ENCODE measurements at regions not wholly inside any gene's neighbourhood (a gene's known extent, or its start where the extent isn't known, plus 50 kb on each side); places are given as distances from the start of the nearest gene placed in this dataset.

DNA sequence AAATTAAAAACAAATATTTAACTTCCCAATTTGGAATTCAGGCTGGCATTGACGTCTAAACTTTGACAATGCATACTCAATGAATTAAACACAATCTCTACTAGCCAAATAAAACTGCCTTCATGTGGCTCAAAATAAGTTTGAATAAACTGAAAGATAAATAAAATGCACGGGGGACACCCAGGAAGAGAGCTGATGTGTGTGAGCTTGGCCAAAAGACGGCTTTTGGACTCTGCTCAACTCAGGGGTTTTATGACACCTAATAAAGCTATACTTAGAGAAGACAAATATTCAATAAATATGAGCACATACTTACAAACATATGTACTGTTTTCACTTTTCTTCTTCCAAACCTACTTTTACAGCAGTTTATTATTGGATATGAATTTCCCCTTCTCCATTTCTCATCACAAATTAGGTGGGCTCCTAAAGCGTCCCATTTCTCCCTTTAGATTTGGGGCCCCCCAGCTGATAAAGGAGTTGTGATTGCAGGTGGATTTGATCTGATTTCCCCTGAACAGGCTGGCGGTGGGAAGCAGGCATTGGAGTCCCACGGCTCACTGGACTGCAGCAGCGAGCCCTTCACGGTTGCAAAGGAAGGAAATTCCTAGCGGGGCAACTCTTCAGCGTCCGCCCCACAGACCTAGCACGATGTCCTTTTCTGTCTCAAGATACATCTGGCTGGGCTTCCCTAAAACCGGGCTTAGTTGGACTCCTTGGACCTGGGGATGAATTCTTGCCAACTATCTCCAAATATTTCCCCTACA lies 79.6 kb downstream of the INSIG1 start:
- Histone ChIP-seq H3K9me3 (no peaks in the 10 kb centered on the region), H3K27ac (no peak overlapping the region), H3K36me3 (no peaks in the 10 kb centered on the region), H3K27me3 (peaks cover 3% of the 10 kb centered on the region), H3K4me3 (peak overlapping the region; percentile 24), H3K4me1 (ENCODE audit: insufficient read depth) (peaks cover 12% of the 10 kb centered on the region)
- intact Hi-C loops (cut with DNase I) = no loop called here
- TF ChIP-seq, protein P1, sequence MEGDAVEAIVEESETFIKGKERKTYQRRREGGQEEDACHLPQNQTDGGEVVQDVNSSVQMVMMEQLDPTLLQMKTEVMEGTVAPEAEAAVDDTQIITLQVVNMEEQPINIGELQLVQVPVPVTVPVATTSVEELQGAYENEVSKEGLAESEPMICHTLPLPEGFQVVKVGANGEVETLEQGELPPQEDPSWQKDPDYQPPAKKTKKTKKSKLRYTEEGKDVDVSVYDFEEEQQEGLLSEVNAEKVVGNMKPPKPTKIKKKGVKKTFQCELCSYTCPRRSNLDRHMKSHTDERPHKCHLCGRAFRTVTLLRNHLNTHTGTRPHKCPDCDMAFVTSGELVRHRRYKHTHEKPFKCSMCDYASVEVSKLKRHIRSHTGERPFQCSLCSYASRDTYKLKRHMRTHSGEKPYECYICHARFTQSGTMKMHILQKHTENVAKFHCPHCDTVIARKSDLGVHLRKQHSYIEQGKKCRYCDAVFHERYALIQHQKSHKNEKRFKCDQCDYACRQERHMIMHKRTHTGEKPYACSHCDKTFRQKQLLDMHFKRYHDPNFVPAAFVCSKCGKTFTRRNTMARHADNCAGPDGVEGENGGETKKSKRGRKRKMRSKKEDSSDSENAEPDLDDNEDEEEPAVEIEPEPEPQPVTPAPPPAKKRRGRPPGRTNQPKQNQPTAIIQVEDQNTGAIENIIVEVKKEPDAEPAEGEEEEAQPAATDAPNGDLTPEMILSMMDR (IDR thresholded peaks at IDR 0.05) = no peak
- TF ChIP-seq EP300 (IDR thresholded peaks at IDR 0.05) = no peak
- no peak for TF ChIP-seq POLR2A (IDR thresholded peaks at IDR 0.05)
- no peak for DNase-seq
- whole genome bisulfite sequencing, 3 donors = 7 to 9% (median 9%) methylated on average over 13 of the region's 13 CpGs

DNA sequence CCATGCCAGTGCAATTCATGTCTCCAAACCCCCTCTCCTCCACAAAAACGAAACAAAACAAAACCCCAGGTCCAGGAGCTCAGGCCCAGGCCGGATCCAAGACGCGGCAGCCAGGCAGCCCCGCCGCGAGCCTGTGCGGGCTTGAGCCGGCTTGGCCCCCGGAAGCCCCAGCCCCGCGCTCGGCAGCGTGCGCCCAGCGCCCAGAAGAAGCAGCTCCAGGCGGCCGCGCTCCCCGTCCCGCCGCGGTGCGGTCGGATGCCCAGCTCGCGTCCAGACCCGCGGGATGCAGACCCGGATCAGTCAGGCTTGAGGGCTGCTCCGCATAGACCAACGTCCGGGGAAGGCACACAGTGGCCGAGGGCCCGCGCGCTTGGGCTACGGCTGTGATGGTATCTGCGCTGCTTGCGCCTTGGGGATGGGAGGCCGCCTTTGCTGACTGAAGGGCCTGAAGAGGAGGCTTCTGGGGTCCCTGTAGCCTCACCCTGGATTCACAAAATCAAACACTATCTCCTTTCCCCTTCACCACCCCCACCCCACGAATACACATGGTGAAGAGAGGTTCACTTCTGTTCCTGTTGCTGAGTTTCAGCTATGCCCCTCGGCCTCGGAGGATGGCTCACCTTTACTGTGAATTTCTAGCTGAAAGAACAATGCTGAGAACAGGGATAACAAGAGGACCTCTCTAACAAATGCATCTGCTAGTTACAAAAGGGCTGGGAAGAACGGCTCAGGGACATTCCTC lies 79.9 kb upstream of the EN2 start:
- H3K36me3 ChIP-seq = no peaks in the 10 kb centered on the region
- peak in 4 of 5 donors; percentile 18 to 72 (median 36) for DNase-seq
- H3K4me1 ChIP-seq (ENCODE audit: insufficient read depth) = peaks cover 12% of the 10 kb centered on the region
- intact Hi-C loops (cut with DNase I) = no loop called here
- WGBS, 3 donors = 1 to 2% (median 1%) methylated on average over 34 to 45 of the region's 45 CpGs
- H3K27me3 ChIP-seq = peaks cover 5% of the 10 kb centered on the region
- H3K4me3 ChIP-seq = peak overlapping the region; percentile 24
- TF ChIP-seq, protein P1 (IDR thresholded peaks at IDR 0.05) = no peak
- no peak for TF ChIP-seq POLR2A (IDR thresholded peaks at IDR 0.05)
- TF ChIP-seq EP300 (IDR thresholded peaks at IDR 0.05) = no peak
- no peaks in the 10 kb centered on the region for H3K9me3 ChIP-seq
- no peak overlapping the region for H3K27ac ChIP-seq

DNA sequence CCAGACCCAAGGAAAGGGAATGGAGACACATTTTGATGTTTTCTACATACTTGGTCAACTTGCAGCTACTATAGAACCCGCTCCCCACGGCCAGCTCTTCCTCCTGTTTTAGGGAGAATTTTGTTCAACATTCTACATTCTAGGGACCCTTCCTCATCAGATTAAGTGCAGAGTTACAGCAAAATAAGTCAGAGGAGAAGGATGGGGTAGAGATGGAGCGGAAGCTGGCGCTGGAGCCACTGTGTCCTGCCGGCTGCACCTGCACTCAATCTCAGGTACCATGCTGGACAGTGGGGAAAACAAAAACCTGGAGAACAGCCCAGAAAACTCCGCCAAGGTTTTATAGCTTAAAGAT lies 79.4 kb upstream of the EN2 start:
- 10 to 16% (median 11%) methylated on average over 6 of the region's 6 CpGs for WGBS, 3 donors
- intact Hi-C loops (cut with DNase I) = no loop called here
- H3K9me3 ChIP-seq = no peaks in the 10 kb centered on the region
- DNase-seq = no peak
- peaks cover 12% of the 10 kb centered on the region for H3K4me1 ChIP-seq (ENCODE audit: insufficient read depth)
- H3K4me3 ChIP-seq = no peak overlapping the region
- H3K27ac ChIP-seq = no peak overlapping the region
- H3K36me3 ChIP-seq = no peaks in the 10 kb centered on the region
- no peak for TF ChIP-seq POLR2A (IDR thresholded peaks at IDR 0.05)
- TF ChIP-seq EP300 (IDR thresholded peaks at IDR 0.05) = no peak
- TF ChIP-seq, protein P1 (IDR thresholded peaks at IDR 0.05) = no peak
- peaks cover 5% of the 10 kb centered on the region for H3K27me3 ChIP-seq

DNA sequence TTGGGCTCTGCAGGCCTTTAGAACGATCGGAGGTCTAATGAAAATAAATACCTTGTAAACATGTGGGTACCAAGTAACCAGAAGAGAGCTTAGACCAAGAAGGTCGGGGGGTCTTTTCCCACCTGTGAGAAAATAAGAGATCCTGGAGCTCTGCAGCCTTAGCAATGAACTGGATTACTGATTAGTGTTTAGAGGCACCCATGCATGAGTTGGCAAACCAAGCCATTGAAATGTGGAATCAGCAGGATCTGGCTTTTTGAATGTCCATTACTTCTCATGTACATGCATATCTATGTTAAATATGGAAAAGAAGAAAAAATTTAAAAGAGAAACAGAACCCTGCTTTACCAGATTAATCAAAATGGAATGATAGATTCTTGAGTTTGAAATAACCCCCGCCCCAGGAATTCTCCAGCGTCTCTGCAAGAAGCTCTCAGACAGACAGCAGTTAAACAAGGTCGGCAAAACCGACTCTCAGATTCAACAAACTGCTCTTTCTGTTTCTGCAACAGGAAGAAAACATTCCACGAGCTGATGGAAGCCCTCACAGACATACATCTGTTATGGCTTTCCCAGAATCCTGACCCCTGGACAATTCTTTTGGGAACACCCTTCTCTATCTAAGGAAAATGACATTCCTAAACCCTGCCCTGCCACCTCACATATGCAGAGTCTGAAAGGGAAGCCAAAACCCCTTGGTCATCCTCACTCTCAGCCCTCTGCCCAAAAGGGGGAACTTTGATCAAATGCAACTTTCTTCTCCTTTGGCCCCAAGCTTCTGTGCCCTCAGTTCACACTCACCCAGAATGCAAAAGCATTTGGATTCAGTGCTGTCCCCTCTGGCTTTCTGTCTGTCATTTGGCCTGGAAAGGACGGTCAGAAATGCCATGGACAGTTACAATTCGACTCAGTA lies 78.7 kb upstream of the EN2 start:
- DNase-seq = no peak
- WGBS, 3 donors = 5 to 6% (median 5%) methylated on average over 10 of the region's 10 CpGs
- no peak overlapping the region for H3K4me3 ChIP-seq
- peaks cover 5% of the 10 kb centered on the region for H3K27me3 ChIP-seq
- intact Hi-C loops (cut with DNase I) = no loop called here
- no peaks in the 10 kb centered on the region for H3K36me3 ChIP-seq
- TF ChIP-seq POLR2A (IDR thresholded peaks at IDR 0.05) (no peak), EP300 (IDR thresholded peaks at IDR 0.05) (no peak)
- TF ChIP-seq, protein P1 (IDR thresholded peaks at IDR 0.05) = no peak
- no peaks in the 10 kb centered on the region for H3K9me3 ChIP-seq
- H3K27ac ChIP-seq = no peak overlapping the region
- peaks cover 12% of the 10 kb centered on the region for H3K4me1 ChIP-seq (ENCODE audit: insufficient read depth)
